ENCODE measurements at regions not wholly inside any gene's neighbourhood (a gene's known extent, or its start where the extent isn't known, plus 50 kb on each side); places are given as distances from the start of the nearest gene placed in this dataset.

DNA sequence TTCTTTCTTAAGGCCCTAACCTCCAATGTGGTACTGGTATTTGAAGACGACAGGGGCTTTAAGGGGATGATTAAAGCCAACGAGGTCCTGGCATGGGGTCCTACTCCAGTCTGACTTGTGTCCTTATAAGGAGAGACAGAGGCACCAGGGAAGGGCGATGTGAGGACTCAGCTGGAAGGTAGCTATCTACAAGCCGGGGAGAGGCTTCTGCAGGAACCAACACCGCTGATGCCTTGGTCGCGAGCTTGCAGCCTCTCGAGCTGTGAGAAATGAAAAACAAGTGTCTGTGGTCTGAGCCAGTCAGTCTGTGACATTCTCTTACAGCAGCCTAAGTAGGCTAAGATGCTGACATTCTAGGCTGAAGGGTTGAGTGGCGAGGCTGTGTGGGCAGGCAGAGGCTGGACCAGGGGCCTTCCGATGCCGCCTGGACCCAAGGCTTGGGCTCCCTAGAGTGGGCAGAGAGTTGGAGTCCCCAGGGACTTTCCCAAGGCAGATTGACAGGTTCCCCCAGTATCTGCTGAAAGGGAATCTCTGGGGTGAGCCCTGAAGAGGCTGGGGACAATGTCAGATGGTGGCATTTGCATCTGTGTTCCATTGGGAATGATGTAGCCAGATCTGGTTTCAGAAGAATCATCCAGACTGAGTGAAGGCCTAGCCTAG is 322.9 kb upstream of the HS6ST1 start:
- DNase-seq = no peak

DNA sequence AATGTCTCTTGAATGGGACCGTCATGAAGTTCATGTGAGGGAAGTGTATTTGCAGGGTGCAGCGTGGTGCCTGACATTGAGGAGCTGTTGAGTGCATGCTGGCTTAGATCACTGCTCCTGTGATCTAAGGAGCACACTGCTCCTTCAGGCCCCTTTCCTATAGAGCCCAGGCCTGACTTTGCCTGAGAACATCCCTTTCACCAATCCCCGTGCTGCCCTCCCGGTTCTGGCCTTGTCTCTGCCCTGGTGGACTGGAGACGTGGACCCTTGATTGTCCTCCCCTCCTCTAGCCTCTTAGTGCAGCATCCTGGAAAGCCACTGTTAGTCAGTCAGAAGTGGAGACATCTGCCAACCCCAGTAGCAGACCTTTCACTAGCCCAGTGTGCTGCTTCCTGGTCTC is 323.6 kb upstream of the HS6ST1 start:
- no peak for DNase-seq

DNA sequence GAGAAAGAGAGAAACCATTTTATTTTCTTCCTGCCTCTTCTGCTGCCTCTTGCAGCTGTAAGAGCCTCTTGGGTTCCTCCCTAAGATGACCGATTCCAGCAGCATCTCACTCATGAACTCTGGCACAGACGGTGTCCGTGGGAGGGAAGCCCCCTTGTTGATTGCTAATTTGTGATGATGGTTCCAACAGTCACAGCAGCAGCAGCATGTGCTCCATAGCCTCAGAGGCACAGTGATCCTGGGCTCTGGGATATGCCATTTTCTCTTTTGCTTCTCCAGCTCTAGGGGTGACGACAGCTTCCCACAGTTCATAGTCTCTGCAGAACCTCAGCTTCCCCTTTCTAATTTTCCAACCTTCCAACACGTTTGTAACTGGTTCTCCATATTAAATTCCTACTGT is 324.2 kb upstream of the HS6ST1 start:
- DNase-seq = no peak

DNA sequence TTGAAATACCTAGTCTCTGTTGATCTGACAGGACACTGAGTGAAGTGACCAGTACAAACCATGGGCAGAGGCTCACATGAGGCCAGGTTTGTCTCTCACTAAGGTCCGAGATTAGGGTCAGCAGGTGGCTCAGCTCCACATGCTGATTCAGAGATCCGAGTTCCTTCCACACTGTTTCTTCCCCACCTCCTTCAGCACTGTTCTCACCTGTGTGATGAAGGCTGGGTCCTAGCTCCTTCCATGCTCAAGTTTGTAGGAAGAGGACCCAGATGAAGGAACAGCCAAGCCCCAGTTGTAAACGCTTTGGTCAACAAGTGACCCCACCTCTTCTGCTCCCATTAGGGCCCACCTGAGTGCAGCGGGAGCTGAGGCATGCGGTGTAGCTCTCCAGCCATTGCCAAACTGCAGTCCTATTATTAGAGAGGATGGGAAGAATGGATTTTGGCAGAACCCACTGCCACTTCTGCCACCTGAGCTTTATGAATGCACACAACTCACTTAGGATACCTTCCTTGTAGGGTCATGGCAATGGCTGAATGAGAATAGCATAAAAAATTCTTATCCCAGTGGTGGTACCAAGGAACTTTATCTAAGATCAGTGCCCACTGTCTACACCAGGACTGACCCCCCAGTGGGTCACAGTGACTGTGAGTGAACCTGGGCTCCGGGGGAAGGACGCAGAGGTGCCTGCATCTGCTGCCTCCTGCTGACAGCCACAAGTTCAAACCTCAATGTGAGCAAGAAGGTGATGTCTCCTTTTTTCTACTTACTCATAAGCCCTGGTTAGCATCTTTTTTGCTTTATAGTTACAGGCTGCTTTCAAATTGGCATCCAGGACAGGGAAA is 324.8 kb upstream of the HS6ST1 start:
- DNase-seq = no peak

DNA sequence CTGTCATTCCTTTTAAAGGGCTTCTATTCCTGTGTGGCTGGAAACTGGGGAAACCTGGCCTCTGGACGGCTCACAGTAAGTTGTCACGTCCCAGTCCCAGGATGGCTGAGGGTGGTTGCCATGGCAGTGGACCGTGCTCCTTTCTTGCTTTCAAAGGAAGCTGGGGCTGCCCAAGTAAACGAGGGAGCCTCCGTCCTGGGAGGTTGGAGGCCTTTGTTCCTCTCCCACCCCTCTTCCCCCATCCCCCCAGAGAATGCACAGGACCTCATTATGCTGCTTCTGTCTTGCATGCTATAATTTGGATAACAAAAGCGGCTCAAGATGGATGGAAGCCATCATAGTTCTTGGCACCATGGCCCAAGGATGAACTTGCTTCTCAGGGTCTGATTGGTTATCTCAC is 325.5 kb upstream of the HS6ST1 start:
- peak in 1 of 58 donors; percentile 15 for DNase-seq

DNA sequence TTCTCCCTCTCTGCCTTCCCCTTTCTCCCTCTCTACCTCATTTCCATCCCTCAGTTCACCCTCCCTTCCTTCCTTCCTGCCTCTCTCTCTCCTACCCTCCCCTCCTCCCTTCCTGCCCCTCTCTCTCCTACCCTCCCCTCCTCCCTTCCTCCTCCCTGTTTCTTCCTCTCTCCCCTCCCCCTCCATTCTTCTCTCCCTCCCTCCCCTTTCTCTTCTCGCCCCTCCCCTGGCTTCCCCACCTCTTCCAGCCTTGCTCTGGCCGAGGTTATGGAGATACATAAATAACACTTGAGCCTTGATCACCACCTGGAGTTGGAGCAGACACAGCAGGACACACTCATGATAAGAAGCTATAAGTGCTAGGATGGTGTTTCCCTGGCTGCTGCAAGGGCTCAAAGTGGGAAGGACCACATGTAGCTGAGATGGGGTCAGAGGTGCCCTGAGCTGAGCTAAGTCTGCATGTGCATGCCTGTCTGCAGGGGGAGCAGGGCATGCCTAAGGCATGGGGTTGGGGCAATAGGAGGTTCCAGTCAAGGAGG is 326.1 kb upstream of the HS6ST1 start:
- no peak for DNase-seq

DNA sequence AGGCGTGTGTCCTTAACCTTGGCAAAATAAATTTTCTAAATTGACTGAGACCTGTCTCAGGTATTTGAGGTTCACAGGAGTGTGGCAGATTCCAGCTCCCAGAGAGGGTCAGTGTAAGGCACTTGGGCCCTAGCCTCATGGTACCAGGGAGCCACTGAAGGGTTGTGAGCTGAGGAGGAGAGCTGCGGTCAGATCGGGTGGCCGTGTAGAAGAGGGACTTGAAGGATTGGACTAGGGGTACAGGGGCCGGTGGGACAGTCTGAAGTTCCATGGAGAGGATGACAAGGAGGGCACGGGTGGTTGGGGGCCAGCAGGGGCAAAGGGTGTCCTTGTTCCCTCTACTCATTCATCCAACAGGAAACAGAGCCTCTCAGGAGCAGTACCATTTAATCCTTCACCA is 327.0 kb upstream of the HS6ST1 start:
- no peak for DNase-seq

DNA sequence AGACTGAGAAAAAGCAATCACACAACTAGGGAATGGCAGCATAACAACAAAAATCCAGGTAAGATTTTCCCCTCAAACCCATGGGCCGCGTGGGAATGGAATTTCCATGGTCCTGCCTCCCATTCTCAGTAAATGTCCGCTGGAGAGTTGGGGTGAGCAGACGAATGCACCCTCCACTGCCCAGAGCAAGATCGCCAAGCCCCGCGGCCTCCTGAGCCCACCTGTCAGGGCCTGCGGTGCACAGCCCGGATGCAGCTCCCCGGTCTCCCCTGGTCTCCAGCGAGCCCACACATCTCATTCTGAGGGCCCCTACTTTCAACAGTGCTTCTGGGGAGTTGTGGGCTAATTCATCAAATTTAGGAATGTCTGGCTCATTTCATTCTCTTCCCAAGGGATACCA is 327.4 kb upstream of the HS6ST1 start:
- DNase-seq = no peak

DNA sequence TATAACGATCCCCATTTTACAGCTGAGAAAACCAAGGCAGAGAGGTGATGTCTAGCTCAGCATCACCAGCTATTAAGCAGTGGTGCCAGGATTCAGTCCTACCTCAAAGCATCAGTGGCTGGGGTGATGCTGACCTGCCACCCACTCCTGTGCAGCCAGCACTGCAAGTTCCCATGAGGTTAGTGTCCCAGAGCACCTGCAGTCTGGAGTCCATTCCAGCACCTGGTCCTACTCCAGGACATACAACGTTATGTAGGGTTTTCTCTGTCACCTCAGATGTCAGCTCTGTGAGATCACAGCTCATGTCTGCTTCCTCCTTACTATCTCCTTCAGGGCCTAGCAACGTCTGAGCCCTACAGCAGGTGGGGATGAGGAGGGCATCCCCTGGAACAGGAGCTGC is 328.0 kb upstream of the HS6ST1 start:
- no peak for DNase-seq

DNA sequence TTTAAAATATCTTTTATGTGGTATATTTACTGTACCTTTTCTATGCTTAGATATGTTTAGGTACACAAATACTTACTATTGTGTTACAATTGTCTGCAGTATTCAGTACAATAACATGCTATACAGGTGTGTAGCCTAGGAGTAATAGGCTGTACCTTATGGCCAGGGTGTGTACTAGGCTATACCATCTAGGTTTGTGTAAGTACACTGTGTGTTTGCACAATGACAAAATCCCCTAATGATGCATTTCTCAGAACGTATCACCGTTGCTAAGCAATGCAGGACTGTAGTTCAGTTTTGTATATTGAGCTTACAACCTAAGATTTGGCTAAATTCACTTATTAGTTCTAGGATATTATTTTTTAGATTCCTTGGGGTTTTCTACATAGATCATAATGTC is 332.3 kb upstream of the HS6ST1 start:
- no peak for DNase-seq

DNA sequence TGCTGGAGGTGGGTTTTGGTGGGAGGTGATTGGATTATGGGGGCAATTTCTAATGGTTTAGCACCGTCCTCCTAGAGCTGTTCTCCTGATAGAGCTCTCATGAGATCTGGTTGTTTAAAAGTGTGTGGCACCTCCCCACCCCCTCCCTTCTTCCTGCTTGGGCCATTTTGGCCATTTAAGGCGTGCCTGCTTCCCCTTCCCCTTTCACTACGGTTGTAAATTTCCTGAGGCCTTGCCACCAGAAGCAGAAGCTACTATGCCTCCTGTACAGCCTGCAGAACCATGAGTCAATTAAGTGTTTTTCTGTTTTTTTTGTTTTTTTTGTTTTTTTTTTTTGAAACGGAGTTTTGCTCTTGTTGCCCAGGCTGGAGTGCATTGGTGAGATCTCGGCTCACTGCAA is 335.7 kb upstream of the HS6ST1 start:
- DNase-seq = peak in 1 of 58 donors; percentile 27

DNA sequence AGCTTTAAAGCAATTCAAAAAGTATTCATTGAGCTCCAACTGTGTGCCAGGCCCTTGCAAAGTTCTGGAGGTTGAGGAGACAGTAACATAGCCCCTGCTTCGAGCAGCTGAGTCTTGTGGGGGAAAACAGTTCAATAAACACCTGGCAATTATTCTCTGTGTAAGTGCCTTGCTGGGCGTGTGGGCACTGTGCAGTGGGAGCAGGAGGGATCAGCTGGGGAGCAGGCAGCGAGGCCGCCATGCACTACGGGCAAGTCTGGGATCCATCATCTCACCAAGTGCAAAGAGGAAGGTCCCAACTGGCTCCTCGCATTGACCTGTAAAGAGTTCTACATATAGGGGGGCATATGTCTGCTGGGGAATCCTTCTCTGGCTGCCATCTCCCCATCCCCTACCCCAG is 342.2 kb upstream of the HS6ST1 start:
- no peak for DNase-seq

DNA sequence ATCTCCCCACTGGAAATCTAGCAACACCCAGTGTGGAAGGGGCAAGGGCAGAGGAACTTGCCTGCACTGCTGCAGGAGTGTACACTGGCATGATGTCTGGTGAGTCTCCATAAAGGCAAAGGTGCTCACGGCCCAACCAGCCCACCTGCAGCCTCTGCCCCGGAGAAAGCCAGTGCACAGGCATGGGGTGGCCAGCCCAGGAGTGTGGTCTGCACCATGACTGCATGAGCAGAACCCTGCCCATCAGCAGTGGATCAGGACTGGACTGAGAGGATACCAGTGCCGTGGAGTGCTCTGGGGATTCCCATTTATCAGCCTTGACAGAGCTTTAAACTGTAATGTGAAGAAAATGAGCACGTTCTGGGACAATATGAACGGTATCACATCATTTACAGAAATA is 342.6 kb upstream of the HS6ST1 start:
- DNase-seq = no peak

DNA sequence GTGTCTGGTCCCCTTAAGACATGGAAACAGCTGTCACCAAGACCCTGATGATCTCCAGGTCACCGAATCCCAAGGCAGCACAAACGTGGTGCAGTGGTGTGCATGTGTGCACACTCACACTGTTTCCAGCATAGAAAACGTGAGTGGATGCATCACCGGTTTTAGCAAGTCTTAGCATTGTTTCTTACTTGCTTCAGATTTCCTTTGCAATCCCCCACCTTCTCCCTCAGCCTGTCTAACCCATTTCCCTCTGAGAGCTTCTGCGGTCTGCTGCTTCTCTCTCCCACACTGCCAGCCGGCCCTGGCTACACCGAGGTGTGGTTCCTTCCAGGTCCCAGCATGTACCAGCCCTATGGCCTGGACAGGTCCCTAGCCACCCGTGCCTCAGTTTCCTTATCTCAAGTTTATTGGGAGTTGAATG is 343.4 kb upstream of the HS6ST1 start:
- no peak for DNase-seq

DNA sequence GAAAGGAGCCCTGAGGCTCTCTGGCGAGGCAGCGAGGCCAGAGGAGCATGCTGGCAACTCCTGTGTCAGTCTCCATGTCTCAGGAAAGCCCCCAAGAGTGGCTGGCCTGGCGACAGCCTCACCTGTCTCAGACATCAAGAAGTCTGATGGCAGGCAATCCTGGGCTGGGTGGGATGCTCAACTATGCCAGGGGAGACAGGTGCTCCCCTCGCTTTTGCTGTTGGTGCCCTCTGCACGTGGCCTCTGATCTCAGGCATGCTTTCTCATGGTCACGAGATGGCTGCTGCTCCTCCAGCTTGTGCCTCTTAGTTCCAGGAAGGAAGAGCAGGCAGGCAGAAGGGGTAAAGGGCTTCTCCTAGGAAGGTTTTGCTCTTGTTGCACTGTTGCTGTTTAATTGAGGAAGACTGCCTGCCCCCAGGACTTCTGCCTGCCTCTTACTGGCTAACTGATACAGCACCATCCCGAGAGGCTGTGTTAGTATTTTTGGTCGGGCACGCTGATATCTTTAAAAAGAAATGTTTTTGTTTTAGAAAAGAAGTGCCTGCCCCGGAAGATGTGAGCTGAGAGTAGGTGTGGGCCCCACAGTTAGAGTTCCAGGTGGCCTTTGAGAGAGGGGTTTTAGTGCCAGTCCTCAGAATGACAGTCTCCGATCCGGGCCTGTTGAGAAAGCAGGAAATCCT is 344.8 kb upstream of the HS6ST1 start:
- no peak for DNase-seq

DNA sequence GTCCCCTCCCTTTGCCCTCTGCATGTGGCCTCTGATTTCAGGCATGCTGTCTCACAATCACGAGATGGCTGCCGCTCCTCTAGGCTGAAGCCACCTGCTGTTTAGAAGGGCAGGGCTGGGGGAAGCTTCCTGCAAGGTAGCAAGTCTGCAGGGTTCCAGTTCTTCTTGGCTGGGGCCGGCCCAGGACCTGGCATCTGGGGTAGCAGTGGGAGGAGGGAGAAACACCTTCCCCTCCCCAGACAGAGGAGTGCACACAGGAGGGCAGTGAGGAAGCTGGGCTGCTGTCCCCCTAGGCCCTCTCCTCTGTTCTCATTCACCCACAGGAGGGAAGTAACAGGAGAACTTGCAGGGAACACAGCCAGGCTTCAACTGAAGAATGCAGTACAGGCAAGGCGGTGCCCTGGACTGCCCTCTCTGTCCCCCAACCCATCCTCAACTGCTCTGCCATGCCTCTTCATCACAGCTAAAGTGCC is 345.9 kb upstream of the HS6ST1 start:
- DNase-seq = no peak

DNA sequence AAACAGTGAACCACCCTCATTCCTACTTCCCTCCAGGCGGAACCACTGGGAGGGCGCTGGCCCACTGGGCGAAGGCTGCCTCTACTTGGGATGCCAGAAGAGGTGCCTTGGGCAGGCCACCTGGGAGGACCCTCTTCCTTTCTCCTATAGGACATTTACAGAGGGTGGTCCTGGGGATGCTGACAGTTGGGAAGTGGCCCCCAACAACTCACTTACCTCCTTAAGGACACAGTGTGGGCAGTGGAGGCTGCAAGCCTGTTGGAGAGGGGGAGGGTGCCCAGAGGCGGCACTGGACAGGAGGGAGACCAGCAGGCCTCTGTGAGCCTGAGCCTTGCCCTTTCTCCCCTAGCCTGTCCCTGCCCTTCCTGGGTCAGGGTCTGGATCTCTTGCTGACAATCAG is 346.4 kb upstream of the HS6ST1 start:
- DNase-seq = no peak

DNA sequence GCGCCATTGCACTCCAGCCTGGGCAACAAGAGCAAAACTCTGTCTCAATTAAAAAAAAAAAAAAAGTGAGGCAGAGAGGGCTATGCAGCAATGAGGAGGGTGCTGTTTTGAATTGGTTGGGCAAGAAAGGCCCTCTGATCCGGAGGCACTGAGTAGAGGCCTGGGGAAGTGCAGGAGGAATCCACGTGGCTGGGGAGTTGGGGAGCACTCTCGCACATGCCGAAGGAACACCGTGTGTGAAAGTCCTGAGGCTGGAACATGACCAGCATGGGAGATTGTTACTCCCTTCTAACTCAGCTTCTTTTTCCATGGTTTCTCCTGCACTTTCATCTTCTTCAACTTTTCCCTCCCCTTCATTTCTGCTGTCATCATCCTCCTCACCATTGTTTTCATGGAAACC is 347.9 kb upstream of the HS6ST1 start:
- no peak for DNase-seq

DNA sequence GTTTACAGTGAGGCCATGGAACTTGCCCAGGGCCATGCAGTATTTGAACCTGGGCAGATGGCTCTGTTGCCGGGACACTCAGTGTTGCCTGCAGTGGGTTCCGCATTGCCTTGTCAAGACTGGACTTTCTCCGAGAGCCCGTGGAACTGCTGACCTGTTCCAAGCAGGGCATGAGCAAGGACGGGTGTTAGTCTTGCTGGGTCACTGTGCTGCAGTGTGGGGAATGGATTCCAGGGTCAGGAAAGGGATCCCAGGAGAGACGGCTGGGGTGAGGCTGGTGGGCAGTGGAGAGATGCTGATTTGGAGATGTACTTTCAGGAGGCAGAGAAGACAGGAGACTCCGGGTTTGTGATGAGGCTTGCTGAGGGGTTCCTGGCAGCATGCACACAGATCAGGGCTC is 348.7 kb upstream of the HS6ST1 start:
- no peak for DNase-seq

DNA sequence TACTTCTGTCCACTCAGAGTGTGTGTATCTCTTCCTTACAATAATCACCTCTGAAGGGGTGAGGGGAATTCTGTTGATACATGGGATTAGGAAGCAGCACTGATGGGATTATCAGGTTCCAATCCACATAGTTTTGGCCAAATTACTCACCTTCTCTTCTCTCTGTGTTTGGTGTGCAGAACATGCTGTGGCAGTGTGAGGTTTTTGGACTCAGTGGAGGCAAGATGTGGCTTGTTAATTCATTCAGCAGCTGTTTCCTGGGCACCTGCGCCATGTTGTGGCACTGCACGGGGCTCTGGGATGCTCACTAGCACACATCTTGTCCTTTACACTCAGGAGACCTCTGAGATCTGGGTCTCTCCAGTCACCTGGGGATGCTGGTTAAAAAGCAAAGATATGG is 350.3 kb upstream of the HS6ST1 start:
- no peak for DNase-seq

DNA sequence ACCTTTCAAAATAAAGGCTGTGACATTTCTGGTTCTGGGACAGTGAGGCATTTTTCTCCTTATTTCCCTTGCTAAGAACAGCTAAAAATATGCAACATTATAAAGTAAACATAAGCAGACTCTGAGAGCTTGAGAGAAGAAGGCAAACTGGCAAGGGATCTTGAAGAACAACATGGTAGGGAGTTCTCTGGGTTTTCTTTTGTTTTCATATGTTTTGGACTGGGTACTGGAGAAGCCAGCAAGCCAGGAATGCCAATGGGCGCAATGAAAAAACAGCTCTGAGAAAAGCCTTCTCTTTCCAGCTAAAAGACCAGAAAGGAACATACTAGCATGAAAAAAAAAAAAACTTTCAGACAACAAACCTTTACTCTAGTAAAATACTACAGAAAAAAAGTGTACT is 351.4 kb upstream of the HS6ST1 start:
- DNase-seq = no peak
